ENCODE measurements at regions not wholly inside any gene's neighbourhood (a gene's known extent, or its start where the extent isn't known, plus 50 kb on each side); places are given as distances from the start of the nearest gene placed in this dataset.

- H3K9me1 ChIP-seq (replicated peaks; ENCODE audit: control insufficient read depth, extremely low read depth, insufficient read depth, low read length) = no peaks in the 10 kb centered on the region
- no peaks in the 10 kb centered on the region for H3K27me3 ChIP-seq (ENCODE audit: control insufficient read depth in 2 of 2, insufficient read depth in 2 of 2, low read length in 2 of 2)
- ChIA-PET CTCF (interaction anchor here (0.7 kb wide), 1 partner anchor 9 kb away, joined by 3 read pairs; no protein-coding TSS in a partner anchor), POLR2A (no interaction called here)
- TF ChIP-seq FOS (IDR thresholded peaks at IDR 0.05; ENCODE audit: borderline replicate concordance, insufficient read depth, low read length) (no peak), JUN (IDR thresholded peaks at IDR 0.05; ENCODE audit: borderline replicate concordance, insufficient read depth, insufficient read length, low read depth) (no peak), CTCF (IDR thresholded peaks at IDR 0.05; ENCODE audit: extremely low read depth in 1 of 2, insufficient read depth in 1 of 2, low read depth in 1 of 2, low read length in 2 of 2) (no peak), MAX (IDR thresholded peaks at IDR 0.05; ENCODE audit: insufficient read depth, insufficient read length) (no peak), POLR2A (IDR thresholded peaks at IDR 0.05; ENCODE audit: low read depth, low read length) (no peak), GATA2 (IDR thresholded peaks at IDR 0.05; ENCODE audit: insufficient read depth, insufficient read length, low read depth, low read length) (no peak), MYC (IDR thresholded peaks at IDR 0.05; ENCODE audit: low read depth, low read length) (no peak), POLR2AphosphoS5 (IDR thresholded peaks at IDR 0.05; ENCODE audit: insufficient read depth, low read depth, low read length) (no peak), EZH2 (IDR thresholded peaks at IDR 0.05; ENCODE audit: borderline replicate concordance, low read depth, low read length, severe bottlenecking) (no peak)
- FAIRE-seq (no peak), DNase-seq (ENCODE audit: low read depth, low spot score) (no peak)
- H3K9me3 ChIP-seq (replicated peaks; ENCODE audit: control insufficient read depth, insufficient read depth, low read length) = no peaks in the 10 kb centered on the region
- H3K27ac ChIP-seq (ENCODE audit: insufficient read depth, low read depth, low read length) = no peak overlapping the region
- dilution Hi-C loops (cut with MboI; ENCODE audit: extremely low pct_ligation_motif_present, low sequenced_read_pairs) (no loop called here), intact Hi-C loops (cut with micrococcal nuclease) (no loop called here)
- H2AFZ ChIP-seq (ENCODE audit: low read depth, low read length) = no peak overlapping the region
- BruUV-seq (replicated peaks) = no TSS peak
- H3K4me1 ChIP-seq (ENCODE audit: control insufficient read depth, extremely low read depth, insufficient read depth, low read length) = no peaks in the 10 kb centered on the region
- H3K36me3 ChIP-seq (ENCODE audit: control insufficient read depth in 2 of 2, extremely low read depth in 1 of 2, insufficient read depth in 2 of 2, low read length in 2 of 2) = no peaks in the 10 kb centered on the region
- H3K4me3 ChIP-seq (replicated peaks in 1 of 3; ENCODE audit: insufficient read depth in 1 of 3, low read depth in 1 of 3, low read length in 3 of 3) = no peak overlapping the region
- H3K79me2 ChIP-seq (ENCODE audit: control insufficient read depth, insufficient read depth, low read length) = no peaks in the 10 kb centered on the region
- H3K9ac ChIP-seq (replicated peaks; ENCODE audit: extremely low read depth, insufficient read depth, low read length) = no peak overlapping the region
- no peaks in the 10 kb centered on the region for H4K20me1 ChIP-seq (replicated peaks; ENCODE audit: control insufficient read depth, extremely low read depth, insufficient read depth, low read length)
- H3K4me2 ChIP-seq (ENCODE audit: insufficient read depth, low read length) = no peak overlapping the region
Measured at GRCh38 chr1:232487236-232487635, 142.7 kb downstream of the SIPA1L2 start.

Data from endothelial cell of umbilical vein (primary cell).